H1 (cell line): ENCODE measurements at regions not wholly inside any gene's neighbourhood (a gene's known extent, or its start where the extent isn't known, plus 50 kb on each side); places are given as distances from the start of the nearest gene placed in this dataset.

Source experiments
- CEBPB ChIP-seq: IDR thresholded peaks from 2 replicates; pipeline ENCODE4 v1.6.1; 2012; ENCODE audit warnings: low read depth, low read length
- EP300 ChIP-seq, 2 experiments: IDR thresholded peaks; 1 replicate in 1 of 2; 2 replicates in 1 of 2; pipeline ENCODE4 v1.6.1; 2011 to 2012; ENCODE audit warnings: low read depth in 2 of 2, low read length in 2 of 2, mild to moderate bottlenecking in 2 of 2, borderline replicate concordance in 1 of 2, inconsistent platforms in 1 of 2, moderate library complexity in 1 of 2
- POLR2A ChIP-seq, 2 experiments: IDR thresholded peaks; 1 replicate in 1 of 2; 2 replicates in 1 of 2; pipeline ENCODE4 v1.6.1; 2011; ENCODE audit warnings: low read depth in 2 of 2, low read length in 2 of 2, mild to moderate bottlenecking in 2 of 2; ENCODE audit errors: control extremely low read depth in 1 of 2
- POLR2AphosphoS5 ChIP-seq: IDR thresholded peaks from 2 replicates; pipeline ENCODE4 v1.6.1; 2011; ENCODE audit warnings: low read depth, low read length
- SIN3A ChIP-seq, 2 experiments: IDR thresholded peaks in 1 of 2; conservative IDR thresholded peaks in 1 of 2; 2 replicates each; pipeline ENCODE4 v1.6.1; 2011 to 2012; ENCODE audit warnings: low read length in 2 of 2, improper control_type of control experiment in 1 of 2, low read depth in 1 of 2, mild to moderate bottlenecking in 1 of 2
- SP1 ChIP-seq: IDR thresholded peaks from 2 replicates; pipeline ENCODE4 v1.6.1; 2011; ENCODE audit warnings: low read depth, low read length
- TCF12 ChIP-seq: IDR thresholded peaks from 2 replicates; pipeline ENCODE4 v1.6.1; 2011; ENCODE audit warnings: low read depth, mild to moderate bottlenecking, low read length

DNA sequence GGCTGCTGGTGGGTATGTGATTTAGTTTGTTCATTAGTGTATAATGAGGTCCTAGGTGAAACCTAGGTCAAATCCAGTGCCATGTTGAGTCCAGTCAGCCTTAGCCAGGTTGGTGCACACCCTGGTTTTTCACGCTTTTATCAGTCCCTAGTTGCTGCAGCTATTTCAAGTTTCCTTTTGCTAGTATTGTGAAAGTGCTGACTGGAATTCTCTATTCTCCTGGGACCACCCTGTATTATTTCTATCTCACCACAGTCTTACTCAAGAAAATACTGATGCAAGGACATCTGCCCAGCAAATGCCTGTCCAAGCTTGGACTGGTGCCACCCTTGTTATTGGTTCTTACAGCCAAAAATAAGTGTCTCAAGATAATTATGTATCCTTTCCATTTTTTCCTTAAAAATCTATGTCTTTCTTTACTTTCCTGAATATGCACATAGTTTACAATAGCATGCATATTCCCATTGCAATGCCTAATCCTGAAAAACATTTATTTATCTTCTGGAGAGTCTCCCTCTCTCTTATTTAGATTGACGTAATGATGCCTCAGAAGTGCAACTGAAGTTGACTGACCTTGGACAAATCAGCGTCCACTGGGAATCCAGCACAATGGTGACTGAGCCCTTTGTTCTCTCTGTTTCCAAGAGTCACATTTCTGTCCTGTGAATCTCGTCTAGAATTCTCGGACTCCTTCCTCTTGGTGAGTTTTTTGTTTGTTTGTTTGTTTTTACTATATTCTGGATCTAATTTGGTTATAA is 1075.0 kb downstream of the CDH9 start:
- no peak for TF ChIP-seq POLR2AphosphoS5
- no peak for TF ChIP-seq POLR2A (IDR thresholded peaks at IDR 0.05; ENCODE audit: control extremely low read depth in 1 of 2, low read depth in 2 of 2, low read length in 2 of 2)
- TF ChIP-seq SP1: no peak
- no peak for TF ChIP-seq EP300 (IDR thresholded peaks at IDR 0.05; ENCODE audit: borderline replicate concordance in 1 of 2, low read depth in 2 of 2, low read length in 2 of 2)
- no peak for TF ChIP-seq CEBPB
- TF ChIP-seq SIN3A (conservative IDR thresholded peaks at IDR 0.05 in 1 of 2, IDR thresholded peaks at IDR 0.05 in 1 of 2; ENCODE audit: low read depth in 1 of 2, low read length in 2 of 2): no peak
- no peak for TF ChIP-seq TCF12
